GM21360 (cell line): ENCODE measurements at regions not wholly inside any gene's neighbourhood (a gene's known extent, or its start where the extent isn't known, plus 50 kb on each side); places are given as distances from the start of the nearest gene placed in this dataset.
"Not testable (repeated sequence)": the region's sequence is repeated elsewhere in the genome, so short reads cannot be mapped to it uniquely, and the experiment has no call there.

Source experiments
- ATAC-seq: cut with Tn5 transposase; IDR thresholded peaks from one replicate; pipeline ENCODE4 v1.9.1; 2021; ENCODE audit warnings: mild to moderate bottlenecking, moderate library complexity; ENCODE audit not compliant: unreplicated experiment

DNA sequence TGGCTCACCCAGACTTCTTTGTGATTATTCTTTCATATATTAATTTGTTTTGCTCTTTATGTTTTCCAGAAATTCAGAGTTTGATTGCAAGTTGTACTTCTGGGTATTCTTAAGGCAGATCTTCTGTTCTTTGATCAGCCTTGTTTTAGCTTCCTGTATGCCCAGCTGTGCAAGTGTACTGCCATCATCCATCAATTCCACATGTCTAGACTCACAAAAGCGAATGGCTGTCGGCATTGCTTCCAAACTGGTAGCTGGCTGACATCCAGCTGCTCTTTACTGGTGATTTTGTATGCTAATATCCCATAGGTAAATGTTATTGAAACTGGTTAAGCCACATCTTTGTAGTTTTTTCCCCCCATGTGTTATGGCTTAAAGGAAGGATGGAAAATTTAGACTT, 1084.8 kb upstream of the CITED2 start:
- no peak for ATAC-seq

DNA sequence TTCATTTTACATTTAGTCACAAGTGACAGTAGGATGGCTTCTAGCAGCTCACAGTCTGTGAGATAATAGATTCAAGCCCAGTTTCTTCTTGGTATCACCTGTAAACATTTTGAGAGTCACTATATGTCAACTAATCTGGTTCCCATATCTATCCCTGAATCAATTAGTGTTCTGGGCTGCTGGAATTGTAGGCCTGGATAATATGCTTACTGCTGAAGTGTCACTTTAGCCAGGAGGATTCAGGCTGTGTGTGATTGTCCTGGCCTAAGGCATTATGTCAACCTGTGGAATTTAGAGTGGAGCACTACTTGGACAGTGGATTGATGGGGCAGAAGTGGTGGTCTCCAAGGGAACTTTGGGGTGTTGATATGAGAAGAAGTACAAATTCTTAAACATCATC, 1071.8 kb upstream of the CITED2 start:
- ATAC-seq = no peak

DNA sequence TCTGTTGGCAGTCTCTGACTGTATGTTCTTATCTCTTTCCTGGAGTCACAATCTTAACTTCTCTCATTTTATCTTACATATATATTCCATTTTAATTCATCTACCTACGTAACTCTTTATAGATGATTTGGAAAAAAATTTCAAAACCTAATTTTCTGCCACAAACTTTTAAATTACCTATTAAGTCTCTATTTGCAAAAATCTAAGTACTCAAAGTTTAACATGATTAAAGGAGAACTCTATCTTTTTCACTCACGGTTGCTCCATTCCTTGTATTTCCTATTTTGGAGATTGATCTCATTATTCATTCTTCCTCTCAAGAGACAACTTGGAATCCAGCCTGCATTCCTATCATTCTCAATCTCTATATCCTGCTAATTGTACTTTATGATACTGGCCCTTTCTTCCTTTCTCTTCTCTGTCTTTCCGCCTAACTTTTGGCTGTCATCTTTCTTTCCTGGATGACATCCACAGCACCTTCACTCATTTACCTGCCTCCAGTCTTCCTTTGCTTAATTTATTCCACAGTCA, 1071.1 kb upstream of the CITED2 start:
- no peak for ATAC-seq

DNA sequence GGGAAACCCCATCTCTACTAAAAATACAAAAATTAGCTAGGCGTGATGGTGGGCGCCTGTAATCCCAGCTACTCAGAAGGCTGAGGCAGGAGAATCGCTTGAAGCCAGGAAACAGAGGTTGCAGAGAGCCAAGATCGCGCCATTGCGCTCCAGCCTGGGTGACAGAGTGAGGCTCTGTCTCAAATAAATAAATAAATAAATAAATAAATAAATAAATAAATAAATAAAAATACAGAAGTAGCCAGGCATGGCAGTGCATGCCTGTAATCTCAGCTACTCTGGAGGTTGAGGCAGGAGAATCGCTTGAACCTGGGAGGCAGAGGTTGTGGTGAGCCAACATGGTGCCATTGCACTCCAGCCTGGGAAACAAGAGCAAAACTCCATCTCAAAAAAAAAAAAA, 1068.7 kb upstream of the CITED2 start:
- ATAC-seq = not testable (repeated sequence)

DNA sequence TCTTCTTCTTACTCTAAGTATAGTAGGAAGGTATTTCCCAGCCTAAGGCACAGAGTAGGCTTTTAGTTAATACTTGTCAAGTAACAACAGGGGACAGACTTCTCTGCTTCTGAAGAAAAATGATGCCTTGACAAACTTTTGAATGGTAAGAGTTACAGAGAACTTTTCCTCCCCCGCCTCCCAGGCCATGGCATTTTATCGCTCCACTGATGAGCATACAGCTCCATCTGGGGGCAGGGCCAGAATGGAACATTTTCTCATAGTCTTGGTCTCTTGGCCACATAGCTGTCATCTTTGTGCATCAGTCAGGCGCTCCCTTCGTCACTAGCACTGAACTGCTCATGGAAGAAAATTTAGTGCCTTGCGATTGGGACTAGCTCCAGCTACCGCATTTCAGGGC, 1066.8 kb upstream of the CITED2 start:
- ATAC-seq = no peak

DNA sequence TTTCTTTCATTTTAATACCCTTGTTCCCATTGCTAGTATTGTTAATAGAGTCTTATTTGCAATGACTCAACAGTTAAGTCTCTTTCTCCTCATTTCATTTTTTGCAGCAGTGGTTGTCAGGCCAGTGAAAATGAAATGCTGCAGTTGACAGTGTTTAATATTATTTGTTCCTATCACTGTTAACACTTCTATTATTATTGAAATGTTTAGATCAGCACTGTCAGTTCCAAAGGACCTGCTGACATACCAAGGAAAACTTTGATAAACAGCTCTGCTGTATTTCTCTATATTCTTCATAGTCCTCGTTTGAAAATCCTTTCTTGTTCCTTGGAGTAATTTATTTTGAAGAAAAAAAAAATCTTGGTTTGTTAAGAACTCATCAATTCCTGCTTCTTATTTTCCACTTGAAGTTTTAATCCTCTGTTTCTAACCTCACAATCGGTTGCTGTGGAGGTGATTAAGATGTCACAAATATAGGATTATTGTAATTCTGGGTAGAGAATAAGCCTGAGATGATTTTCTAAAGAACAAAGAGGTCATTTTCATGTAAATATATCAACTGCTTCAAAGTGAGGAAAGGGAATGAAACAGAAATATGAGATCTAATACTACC, 1065.9 kb upstream of the CITED2 start:
- no peak for ATAC-seq

DNA sequence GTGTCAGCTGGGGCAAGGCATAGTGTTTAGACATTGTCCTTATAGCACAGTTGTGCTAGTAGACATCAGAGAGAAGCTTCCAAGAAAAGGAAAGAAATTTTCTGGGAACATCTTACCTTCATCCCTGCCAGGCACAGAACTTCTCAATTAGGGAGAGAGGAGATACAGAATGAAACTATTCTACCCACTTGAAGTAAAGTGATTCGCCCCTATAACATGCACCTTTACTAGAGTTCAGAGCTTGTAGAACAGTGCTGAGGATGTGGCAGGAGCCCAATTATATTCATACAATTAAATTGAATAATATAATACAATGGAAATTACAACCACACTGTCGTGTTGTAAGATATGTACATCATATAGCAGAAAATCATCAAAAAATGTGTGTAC, 1063.9 kb upstream of the CITED2 start:
- ATAC-seq = no peak

DNA sequence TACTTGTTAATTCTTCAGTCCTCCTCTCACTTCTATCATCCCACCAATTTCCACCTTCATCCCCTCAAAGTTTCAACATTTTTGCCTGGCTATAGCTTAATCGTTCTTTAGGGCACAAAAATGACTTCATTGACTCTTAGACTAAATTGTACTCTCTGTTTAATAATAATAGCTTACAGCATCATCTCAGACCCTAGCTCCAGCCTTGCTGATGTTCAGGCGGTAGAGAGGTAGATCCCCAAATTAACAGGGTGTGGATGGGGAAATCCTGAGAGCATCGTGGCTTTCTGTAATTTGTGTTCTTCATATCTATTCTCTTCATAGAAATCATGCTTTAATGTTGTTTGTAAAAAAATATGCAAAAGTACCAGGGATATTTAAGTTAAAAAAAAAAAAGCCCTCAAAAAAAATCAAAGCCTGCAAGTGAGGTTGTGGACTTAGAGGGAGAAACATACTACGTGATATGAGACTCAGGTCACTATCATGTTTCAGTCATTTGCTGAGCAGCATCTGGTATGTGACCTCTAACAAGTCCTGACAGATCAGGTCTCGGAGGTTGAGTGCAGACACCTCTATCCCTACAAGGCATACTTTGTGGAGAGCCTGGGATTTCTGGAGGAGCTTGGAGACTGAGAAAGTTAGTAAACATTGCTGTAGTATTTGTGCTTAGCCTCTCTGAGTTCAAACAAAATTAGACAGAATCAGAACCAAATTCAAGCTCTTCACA, 1063.3 kb upstream of the CITED2 start:
- ATAC-seq = no peak

DNA sequence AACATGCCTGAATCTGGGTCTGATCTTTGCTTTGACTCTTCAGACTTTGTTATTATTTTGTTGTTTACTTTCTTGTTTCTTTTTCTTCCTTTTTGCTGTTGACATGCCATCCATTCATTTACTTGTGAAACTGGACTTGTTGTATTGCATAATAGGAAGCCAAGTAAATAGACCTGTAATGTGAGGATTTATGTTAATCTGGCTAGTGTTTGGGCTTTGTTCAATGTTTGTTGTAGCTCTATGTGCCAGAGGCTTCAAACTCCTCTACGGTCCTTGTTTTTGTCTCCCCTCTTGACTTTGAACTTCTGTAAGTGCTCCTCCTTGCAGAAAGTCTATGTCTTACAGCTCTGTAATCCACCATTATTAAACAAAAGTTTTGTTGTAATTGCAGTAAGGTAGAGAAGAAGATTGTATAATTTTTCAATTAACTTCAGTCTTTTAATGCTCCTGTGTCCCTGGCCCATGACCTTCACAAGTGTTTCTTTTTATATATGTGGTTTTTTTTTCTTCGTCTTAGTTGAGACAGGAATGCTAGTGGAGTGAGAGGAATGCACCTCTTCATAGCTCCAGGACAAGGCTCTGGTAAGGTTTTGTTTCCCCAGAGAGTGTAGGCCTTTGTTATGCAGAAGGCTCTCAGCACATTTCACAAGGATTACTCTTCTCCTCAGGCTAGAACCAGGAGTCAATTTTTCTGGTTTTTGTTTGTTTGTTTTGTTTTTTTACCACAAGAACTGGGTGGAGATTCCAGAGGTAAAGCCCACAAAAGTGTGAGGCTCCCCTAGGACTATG, 1061.8 kb upstream of the CITED2 start:
- ATAC-seq = no peak

DNA sequence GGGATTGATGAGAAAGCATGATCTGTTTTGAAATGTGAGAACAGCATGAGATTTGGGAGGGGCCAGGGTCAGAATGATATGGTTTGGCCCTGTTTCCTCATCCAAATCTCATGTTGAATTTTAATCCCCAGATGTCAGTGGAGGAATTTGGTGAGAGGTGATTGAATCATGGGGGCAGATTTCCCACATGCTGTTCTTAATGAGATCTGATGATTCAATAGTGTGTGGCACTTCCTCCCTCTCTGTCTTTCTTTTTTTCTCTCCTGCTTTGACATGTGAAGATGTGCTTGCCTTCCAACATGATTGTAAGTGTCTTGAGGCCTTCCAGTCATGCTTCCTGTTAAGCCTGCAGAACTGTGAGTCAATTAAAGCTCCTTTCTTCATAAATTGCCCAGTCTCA, 1060.3 kb upstream of the CITED2 start:
- ATAC-seq = no peak

DNA sequence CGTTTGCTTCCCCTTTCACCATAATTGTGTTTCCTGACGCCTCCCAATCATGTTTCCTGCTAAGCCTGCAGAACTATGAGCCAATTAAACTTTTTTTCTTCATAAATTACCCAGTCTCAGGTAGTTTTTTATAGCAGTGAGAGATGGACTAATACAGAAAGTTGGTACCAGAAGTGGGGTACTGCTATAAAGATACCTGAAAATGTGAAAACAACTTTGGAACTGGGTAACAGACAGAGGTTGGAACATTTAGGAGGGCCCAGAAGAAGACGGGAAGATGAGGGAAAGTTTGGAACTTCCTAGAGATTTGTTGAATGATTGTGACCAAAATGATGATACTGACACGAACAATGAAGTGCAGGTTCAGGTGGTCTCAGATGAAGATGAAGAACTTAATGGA, 1058.6 kb upstream of the CITED2 start:
- ATAC-seq = no peak

DNA sequence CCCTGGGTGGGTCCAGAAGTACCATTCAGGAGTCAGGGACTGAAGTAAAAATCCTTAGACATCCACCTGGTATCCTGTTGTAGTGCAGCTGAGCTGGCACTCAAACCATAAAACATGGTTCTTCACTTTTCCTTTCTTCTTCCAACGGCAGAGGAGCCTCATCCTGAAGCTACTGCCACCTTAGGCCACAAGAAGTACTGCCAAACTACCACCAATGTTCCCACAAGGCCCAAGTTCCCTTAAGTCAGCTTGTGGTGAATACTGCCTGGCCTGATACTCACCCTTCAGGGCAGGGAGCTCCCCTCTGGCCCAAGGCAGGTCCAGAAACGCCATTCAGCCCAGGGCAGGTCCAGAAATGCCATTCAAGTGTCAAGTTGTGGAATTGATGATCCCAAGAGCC, 1053.4 kb upstream of the CITED2 start:
- no peak for ATAC-seq

DNA sequence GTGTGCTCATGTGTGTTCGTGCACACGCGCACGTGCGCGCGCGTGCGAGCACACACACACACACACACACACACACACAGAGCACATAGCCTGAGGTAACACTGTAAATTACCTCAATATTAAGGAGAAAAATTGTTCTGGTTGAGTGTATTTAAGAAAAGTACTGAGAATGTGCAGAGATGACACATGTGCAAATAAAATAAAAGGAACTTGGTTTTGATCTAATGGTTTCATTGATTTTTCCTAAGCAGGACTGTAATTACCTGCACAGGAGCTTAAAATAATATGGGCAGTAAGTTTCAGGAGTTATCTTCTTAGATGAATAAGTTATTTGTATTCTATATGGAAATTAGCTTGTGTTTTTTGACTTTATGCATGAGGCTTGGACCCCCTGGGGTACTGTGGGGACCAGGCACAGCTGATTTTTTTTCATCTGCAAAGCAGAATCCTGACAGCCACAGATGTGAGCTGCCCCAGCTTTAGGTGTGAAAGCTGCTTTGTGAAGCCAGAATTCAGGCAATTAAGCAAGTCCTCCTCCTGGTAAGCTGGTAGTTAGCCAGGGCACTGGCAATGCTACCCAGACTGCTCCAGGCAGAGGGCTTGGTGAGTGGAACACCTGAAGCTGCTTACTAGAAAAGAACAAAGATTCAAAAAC, 1040.6 kb upstream of the CITED2 start:
- no peak for ATAC-seq

DNA sequence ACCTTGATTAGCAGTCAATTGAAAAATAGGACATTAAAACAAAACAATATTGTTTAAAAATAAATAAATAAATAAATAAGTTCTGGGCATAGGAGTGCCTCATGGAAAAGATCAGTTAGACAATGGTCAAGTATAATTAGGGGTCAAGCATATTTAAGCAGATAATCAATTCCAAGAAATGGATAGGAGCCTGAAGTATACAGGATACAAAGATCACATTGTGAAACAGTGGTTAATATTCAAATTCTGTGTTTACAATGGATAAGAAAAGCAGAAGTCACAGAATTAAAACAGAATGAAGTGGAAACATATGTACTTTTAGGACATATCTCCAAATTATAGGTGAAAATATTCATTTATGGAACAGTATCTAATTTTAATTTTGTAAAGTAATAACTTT, 1028.6 kb upstream of the CITED2 start:
- no peak for ATAC-seq

DNA sequence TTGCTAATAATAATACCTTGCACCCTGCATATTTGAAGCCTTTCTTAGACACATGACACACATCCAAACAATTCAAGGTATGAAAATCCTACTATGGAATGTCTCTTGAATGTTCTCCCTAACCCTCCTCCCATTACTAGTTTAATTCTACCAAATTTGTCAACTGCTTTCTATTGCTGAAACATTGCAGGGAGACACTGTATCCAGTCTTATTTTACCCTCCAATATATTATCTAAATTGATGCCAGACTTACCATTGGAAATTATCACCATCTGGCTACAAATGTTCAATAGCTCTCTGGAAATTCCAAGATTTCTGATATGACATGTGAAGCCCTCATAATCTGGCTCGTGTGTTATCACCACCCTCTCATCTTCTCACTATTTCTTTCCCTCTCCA, 1027.3 kb upstream of the CITED2 start:
- no peak for ATAC-seq

DNA sequence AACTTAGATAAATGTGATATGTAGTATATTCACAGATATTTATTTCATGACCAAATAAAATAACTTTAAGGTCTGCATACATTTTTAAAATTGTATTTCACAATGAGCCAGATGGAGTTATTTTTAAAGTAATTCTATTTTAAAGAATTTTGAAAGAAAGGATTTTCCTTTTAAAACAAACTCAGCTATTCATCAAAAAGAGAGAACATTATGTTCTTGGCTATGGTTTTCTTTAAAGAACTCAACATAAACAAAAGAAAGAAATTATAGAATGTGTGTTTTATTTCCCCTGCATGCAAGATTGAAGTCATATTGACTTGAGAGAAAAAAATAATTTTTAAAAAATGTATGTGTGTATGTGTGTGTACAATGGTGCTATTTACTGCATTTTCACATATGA, 1023.6 kb upstream of the CITED2 start:
- ATAC-seq = no peak

DNA sequence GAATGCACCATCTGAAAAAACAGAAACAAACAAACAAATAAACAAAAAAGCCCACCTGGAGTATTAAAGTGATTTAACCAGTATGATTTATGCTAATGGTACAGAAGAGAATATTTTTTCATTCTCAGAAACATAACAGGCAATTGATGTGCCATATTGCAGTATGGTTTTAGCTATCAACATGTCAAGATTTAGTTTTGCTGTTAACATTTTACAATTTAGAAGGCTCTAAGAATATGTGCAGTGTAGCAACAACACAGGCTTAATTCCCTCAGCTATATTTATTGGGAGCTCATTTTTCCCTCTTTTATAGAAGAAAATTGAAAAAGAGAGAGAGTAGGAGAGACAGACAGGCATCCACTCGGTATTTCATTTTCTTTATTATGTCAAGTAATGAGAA, 1022.7 kb upstream of the CITED2 start:
- ATAC-seq = no peak

DNA sequence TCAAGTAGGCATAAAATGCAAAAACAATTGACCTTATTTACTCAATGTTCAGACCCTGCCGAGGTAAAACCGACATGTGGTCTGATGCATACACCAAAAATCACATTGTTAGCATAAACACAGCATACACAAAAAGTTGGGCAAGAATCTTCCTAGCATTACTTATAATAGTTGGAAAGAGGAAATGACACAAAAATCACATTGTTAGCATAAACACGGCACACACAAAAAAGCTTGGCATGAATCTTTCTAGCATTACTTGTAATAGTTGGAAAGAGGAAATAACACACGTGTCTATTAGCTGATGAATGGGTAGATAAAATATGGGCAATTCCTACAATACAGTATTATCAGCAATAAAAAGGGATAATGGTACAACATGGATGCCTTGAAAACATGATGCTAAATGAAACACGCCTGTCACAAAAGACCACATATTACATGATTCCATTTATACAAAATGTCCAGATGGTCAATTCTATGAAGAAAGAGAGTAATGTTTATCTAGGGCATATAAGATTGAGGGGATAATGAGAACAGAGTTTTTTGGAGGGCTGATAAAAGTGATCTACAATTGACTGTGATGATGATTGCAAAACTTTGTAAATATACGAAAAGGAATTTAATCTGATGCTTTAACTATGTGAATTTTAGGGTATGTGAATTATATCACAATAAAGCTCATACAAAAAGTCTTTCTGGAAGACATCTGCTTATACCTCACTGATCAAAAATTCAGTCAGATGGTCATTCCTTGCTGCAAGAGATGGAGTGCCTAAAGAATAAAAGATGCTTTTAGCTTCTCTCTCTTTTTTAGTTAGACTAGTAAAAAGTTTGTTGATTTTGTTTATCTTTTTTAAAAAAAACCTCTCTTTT, 1019.5 kb upstream of the CITED2 start:
- no peak for ATAC-seq

DNA sequence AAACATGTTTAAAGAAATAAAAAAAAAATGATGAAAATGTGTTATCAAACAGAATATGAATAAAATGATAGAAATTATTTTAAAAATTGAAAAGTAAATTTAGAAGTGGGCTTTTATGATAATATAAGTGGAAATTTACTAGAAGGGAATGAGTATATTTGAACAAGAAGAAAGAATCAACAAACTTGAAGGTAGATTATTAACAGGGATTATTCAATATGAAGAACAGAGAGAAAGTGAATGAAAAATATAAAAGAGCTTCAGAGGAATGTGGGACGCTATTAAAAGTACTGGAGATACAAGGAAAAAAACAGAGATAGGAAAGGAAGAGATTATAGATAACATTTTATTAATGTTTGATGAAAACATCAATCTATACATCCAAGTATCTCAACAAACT, 1014.4 kb upstream of the CITED2 start:
- ATAC-seq = no peak

DNA sequence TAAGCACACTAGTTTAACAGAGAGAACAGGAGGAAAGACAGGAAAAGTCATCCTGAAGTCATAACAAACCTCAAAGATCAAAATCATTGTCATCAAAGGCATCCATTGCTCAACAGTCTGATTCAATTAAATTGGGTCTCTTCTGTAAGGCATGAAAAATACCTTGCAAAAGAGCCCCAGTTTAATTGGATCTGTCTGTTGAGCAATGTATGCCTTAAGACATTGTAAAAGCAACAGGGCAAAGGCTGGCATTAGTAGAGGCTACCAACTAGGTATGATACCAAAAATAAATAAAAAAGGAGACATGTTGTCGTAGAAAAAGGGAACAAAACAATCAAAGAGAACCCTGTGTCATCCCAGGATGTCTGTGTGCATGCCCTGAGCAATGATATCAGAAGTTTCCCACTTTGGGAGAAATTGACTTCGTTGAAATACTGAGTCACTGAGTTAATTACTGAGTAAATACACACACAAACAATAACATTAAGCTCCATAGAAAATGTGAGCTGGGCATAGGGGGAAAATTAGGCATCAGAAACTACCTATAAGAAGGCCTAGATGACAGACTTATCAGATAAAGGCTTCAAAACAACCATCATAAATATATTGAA, 1013.8 kb upstream of the CITED2 start:
- ATAC-seq = no peak
